NB4 (cell line): ENCODE measurements at regions not wholly inside any gene's neighbourhood (a gene's known extent, or its start where the extent isn't known, plus 50 kb on each side); places are given as distances from the start of the nearest gene placed in this dataset.

Source experiments
- POLR2A ChIP-seq: IDR thresholded peaks from 2 replicates; pipeline ENCODE4 v1.6.1; 2011; ENCODE audit warnings: mild to moderate bottlenecking; ENCODE audit not compliant: insufficient read length; ENCODE audit errors: extremely low read depth
- TF ChIP-seq, protein P1 (sequence below): IDR thresholded peaks from one replicate; pipeline ENCODE4 v1.5.1; 2012; ENCODE audit warnings: low read depth, low read length
- TF ChIP-seq, protein P2 (sequence below): IDR thresholded peaks from 2 replicates; pipeline ENCODE4 v1.6.1; 2011; ENCODE audit warnings: low read depth, low read length

DNA sequence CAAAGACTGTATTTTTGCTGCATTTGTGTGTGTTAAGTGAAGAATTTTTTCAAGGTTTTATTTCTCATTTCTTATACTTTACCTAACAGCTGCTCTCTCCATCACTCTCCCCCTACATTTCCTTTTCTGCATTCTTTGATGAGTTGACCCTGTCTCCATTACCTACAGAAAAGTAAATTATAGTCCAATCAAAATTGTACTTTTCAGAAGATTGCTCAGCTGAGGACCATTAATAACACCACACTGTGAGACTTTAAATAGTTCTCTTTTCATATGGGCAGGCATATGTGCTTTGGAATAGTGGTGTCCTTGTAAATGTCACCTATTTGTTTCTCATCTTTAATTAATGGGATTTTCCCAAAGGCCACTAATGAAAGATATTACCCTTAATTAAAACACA is 234.7 kb upstream of the GPR149 start:
- TF ChIP-seq, protein P1, sequence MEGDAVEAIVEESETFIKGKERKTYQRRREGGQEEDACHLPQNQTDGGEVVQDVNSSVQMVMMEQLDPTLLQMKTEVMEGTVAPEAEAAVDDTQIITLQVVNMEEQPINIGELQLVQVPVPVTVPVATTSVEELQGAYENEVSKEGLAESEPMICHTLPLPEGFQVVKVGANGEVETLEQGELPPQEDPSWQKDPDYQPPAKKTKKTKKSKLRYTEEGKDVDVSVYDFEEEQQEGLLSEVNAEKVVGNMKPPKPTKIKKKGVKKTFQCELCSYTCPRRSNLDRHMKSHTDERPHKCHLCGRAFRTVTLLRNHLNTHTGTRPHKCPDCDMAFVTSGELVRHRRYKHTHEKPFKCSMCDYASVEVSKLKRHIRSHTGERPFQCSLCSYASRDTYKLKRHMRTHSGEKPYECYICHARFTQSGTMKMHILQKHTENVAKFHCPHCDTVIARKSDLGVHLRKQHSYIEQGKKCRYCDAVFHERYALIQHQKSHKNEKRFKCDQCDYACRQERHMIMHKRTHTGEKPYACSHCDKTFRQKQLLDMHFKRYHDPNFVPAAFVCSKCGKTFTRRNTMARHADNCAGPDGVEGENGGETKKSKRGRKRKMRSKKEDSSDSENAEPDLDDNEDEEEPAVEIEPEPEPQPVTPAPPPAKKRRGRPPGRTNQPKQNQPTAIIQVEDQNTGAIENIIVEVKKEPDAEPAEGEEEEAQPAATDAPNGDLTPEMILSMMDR = no peak
- no peak for TF ChIP-seq POLR2A
- TF ChIP-seq, protein P2, sequence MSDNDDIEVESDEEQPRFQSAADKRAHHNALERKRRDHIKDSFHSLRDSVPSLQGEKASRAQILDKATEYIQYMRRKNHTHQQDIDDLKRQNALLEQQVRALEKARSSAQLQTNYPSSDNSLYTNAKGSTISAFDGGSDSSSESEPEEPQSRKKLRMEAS = no peak
